ENCODE measurements at regions not wholly inside any gene's neighbourhood (a gene's known extent, or its start where the extent isn't known, plus 50 kb on each side); places are given as distances from the start of the nearest gene placed in this dataset.

DNA sequence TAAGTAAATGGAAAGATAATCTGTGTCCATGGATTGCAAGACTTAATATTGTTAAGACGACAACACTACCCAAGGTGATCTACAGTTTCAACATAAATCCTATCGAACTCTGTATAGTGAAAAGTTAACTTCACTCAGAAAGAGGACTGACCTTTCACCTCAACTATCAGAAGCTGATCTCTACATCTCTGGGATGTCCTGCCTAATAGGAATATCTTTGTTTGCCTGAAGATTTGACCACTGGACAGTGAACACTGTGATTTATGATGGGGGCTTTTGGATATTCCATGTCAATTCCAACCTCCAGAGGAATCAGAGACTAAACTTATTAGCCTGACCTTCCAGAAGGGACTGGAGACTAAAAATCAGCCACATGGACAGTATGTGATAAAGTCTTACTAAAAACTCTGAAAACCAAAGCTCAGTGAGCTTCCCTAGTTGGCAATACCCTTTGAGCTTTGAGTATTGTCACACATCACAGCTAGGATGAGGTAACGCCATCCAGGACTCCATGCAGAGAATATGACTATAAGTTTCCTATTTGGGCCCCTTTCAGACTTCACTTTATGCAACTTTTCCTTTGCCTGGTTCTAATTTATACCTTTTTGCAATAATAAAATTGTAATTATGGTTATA, 164.9 kb upstream of the SETMAR start:
- TF ChIP-seq, protein P1, sequence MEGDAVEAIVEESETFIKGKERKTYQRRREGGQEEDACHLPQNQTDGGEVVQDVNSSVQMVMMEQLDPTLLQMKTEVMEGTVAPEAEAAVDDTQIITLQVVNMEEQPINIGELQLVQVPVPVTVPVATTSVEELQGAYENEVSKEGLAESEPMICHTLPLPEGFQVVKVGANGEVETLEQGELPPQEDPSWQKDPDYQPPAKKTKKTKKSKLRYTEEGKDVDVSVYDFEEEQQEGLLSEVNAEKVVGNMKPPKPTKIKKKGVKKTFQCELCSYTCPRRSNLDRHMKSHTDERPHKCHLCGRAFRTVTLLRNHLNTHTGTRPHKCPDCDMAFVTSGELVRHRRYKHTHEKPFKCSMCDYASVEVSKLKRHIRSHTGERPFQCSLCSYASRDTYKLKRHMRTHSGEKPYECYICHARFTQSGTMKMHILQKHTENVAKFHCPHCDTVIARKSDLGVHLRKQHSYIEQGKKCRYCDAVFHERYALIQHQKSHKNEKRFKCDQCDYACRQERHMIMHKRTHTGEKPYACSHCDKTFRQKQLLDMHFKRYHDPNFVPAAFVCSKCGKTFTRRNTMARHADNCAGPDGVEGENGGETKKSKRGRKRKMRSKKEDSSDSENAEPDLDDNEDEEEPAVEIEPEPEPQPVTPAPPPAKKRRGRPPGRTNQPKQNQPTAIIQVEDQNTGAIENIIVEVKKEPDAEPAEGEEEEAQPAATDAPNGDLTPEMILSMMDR (IDR thresholded peaks at IDR 0.05), result no peak
- no peak for TF ChIP-seq POLR2A (IDR thresholded peaks at IDR 0.05)

Measured in testis (tissue), 2 donors.